ENCODE measurements at regions not wholly inside any gene's neighbourhood (a gene's known extent, or its start where the extent isn't known, plus 50 kb on each side); places are given as distances from the start of the nearest gene placed in this dataset.

DNA sequence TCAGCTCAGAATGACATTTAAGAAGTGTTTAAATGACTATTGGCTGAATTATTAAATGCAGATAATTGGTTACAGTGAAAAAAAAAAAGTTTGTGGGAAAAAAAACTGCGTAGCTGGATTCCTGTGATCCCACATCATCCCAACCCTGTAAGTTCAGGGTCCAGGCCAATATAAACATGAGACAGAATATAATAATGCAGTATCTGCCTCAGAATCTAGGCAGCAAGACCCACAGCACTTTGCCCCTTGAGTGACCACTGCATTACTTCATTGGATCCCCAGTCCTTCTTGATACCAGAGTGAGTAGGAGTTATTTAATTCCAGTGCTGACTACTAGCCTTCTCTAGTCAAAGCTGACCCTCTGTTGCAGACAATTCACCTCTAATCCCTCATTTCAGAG, 272.6 kb downstream of the CCER1 start:
- TF ChIP-seq, protein P1, sequence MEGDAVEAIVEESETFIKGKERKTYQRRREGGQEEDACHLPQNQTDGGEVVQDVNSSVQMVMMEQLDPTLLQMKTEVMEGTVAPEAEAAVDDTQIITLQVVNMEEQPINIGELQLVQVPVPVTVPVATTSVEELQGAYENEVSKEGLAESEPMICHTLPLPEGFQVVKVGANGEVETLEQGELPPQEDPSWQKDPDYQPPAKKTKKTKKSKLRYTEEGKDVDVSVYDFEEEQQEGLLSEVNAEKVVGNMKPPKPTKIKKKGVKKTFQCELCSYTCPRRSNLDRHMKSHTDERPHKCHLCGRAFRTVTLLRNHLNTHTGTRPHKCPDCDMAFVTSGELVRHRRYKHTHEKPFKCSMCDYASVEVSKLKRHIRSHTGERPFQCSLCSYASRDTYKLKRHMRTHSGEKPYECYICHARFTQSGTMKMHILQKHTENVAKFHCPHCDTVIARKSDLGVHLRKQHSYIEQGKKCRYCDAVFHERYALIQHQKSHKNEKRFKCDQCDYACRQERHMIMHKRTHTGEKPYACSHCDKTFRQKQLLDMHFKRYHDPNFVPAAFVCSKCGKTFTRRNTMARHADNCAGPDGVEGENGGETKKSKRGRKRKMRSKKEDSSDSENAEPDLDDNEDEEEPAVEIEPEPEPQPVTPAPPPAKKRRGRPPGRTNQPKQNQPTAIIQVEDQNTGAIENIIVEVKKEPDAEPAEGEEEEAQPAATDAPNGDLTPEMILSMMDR (IDR thresholded peaks at IDR 0.05), result no peak
- no peak for TF ChIP-seq POLR2A (IDR thresholded peaks at IDR 0.05)

Data from heart left ventricle (tissue), 13 donors.